IMR-90 (cell line): ENCODE measurements at regions not wholly inside any gene's neighbourhood (a gene's known extent, or its start where the extent isn't known, plus 50 kb on each side); places are given as distances from the start of the nearest gene placed in this dataset.

Experiments
- BHLHE40 ChIP-seq: fragments of 150-350 bp; IDR thresholded peaks from 2 replicates; pipeline ENCODE4 v1.6.1; 2016; ENCODE audit warnings: mild to moderate bottlenecking, low read depth, low read length
- CEBPB ChIP-seq: IDR thresholded peaks from 2 replicates; pipeline ENCODE4 v1.6.1; 2012; ENCODE audit warnings: low read depth, low read length, improper control_type of control experiment
- FOS ChIP-seq: fragments of 150-350 bp; IDR thresholded peaks from 2 replicates; pipeline ENCODE4 v1.6.1; 2016; ENCODE audit warnings: low read depth, low read length
- MAFK ChIP-seq: IDR thresholded peaks from 2 replicates; pipeline ENCODE4 v1.6.1; 2012; ENCODE audit warnings: low read depth, low read length, improper control_type of control experiment
- MAZ ChIP-seq: IDR thresholded peaks from 2 replicates; pipeline ENCODE4 v1.6.1; 2012; ENCODE audit warnings: low read depth, mild to moderate bottlenecking, low read length, improper control_type of control experiment, moderate library complexity, borderline replicate concordance
- MXI1 ChIP-seq: IDR thresholded peaks from 2 replicates; pipeline ENCODE4 v1.6.1; 2012; ENCODE audit warnings: low read depth, mild to moderate bottlenecking, low read length, moderate library complexity, borderline replicate concordance
- POLR2A ChIP-seq: IDR thresholded peaks from 2 replicates; pipeline ENCODE4 v1.6.1; 2012; ENCODE audit warnings: mild to moderate bottlenecking, low read depth, low read length
- RAD21 ChIP-seq: IDR thresholded peaks from 2 replicates; pipeline ENCODE4 v1.6.1; 2012; ENCODE audit warnings: low read length, improper control_type of control experiment
- RCOR1 ChIP-seq: IDR thresholded peaks from 2 replicates; pipeline ENCODE4 v1.6.1; 2012; ENCODE audit warnings: mild to moderate bottlenecking, low read length, improper control_type of control experiment; ENCODE audit not compliant: insufficient replicate concordance
- RFX5 ChIP-seq: IDR thresholded peaks from 2 replicates; pipeline ENCODE4 v1.8.0; 2012; ENCODE audit warnings: low read depth, mild to moderate bottlenecking, low read length, moderate library complexity
- SMC3 ChIP-seq: fragments of 150-350 bp; IDR thresholded peaks from 2 replicates; pipeline ENCODE4 v1.6.1; 2016; ENCODE audit warnings: low read depth, mild to moderate bottlenecking, antibody characterized with exemption, low read length, moderate library complexity
- TF ChIP-seq, protein P1 (sequence below): conservative IDR thresholded peaks from 2 replicates; pipeline ENCODE4 v1.5.1; 2012; ENCODE audit warnings: mild to moderate bottlenecking, low read depth, low read length, improper control_type of control experiment
- TF ChIP-seq, protein P2 (sequence below): fragments of 150-350 bp; IDR thresholded peaks from 2 replicates; pipeline ENCODE4 v1.6.1; 2017; ENCODE audit warnings: mild to moderate bottlenecking, antibody characterized with exemption, low read length, low read depth
- TF ChIP-seq, protein P3 (sequence below): fragments of 150-350 bp; IDR thresholded peaks from 2 replicates; pipeline ENCODE4 v1.6.1; 2016; ENCODE audit warnings: low read depth, mild to moderate bottlenecking, low read length, moderate library complexity, borderline replicate concordance

DNA sequence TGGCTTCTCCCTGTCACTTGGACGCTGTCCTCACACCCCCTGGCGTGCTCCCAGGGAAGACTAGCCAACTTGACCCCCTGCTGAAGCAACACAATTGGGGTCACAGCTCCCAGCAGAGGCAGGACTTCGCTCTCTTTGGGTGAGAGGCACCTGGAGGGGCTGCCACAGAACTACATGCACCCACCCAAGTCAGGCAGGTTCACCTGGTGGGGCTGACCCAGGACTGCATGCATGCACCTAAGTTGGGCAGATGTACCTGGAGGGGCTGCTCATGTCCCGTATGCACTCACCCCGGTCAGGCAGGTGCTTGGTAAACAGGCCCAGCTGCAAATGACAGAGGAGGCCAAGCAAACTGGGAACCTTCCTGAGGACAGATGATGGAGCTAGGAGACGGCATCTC lies 154.3 kb upstream of the RPS6KA2 start:
- TF ChIP-seq FOS (no peak), POLR2A (no peak), RFX5 (no peak), CEBPB (no peak), RCOR1 (no peak), MAZ (no peak), BHLHE40 (no peak), RAD21 (no peak), MAFK (no peak), SMC3 (no peak), MXI1 (no peak)
- TF ChIP-seq, protein P1, sequence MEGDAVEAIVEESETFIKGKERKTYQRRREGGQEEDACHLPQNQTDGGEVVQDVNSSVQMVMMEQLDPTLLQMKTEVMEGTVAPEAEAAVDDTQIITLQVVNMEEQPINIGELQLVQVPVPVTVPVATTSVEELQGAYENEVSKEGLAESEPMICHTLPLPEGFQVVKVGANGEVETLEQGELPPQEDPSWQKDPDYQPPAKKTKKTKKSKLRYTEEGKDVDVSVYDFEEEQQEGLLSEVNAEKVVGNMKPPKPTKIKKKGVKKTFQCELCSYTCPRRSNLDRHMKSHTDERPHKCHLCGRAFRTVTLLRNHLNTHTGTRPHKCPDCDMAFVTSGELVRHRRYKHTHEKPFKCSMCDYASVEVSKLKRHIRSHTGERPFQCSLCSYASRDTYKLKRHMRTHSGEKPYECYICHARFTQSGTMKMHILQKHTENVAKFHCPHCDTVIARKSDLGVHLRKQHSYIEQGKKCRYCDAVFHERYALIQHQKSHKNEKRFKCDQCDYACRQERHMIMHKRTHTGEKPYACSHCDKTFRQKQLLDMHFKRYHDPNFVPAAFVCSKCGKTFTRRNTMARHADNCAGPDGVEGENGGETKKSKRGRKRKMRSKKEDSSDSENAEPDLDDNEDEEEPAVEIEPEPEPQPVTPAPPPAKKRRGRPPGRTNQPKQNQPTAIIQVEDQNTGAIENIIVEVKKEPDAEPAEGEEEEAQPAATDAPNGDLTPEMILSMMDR, result no peak
- TF ChIP-seq, protein P2, sequence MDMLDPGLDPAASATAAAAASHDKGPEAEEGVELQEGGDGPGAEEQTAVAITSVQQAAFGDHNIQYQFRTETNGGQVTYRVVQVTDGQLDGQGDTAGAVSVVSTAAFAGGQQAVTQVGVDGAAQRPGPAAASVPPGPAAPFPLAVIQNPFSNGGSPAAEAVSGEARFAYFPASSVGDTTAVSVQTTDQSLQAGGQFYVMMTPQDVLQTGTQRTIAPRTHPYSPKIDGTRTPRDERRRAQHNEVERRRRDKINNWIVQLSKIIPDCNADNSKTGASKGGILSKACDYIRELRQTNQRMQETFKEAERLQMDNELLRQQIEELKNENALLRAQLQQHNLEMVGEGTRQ, result no peak
- TF ChIP-seq, protein P3, sequence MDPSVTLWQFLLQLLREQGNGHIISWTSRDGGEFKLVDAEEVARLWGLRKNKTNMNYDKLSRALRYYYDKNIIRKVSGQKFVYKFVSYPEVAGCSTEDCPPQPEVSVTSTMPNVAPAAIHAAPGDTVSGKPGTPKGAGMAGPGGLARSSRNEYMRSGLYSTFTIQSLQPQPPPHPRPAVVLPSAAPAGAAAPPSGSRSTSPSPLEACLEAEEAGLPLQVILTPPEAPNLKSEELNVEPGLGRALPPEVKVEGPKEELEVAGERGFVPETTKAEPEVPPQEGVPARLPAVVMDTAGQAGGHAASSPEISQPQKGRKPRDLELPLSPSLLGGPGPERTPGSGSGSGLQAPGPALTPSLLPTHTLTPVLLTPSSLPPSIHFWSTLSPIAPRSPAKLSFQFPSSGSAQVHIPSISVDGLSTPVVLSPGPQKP, result no peak
